Gastrocnemius medialis (tissue), 4 donors: ENCODE measurements at regions not wholly inside any gene's neighbourhood (a gene's known extent, or its start where the extent isn't known, plus 50 kb on each side); places are given as distances from the start of the nearest gene placed in this dataset.

Experiments
- POLR2A ChIP-seq, 2 donors: fragments of 450-650 bp; IDR thresholded peaks; one replicate each; pipeline ENCODE4 v1.6.1; 2017; ENCODE audit warnings: antibody characterized with exemption in 2 of 2, mild to moderate bottlenecking in 2 of 2, moderate library complexity in 2 of 2
- TF ChIP-seq, protein P1 (sequence below), 5 experiments: fragments of 450-650 bp in 3 of 5; fragments of 200-600 bp in 2 of 5; sonication (generic) in 2 of 5; IDR thresholded peaks in 4 of 5; conservative IDR thresholded peaks in 1 of 5; 1 replicate in 4 of 5; 2 replicates in 1 of 5; pipeline ENCODE4 v1.5.1; 2016 to 2019; ENCODE audit warnings: antibody characterized with exemption in 5 of 5, mild to moderate bottlenecking in 3 of 5, moderate library complexity in 3 of 5

DNA sequence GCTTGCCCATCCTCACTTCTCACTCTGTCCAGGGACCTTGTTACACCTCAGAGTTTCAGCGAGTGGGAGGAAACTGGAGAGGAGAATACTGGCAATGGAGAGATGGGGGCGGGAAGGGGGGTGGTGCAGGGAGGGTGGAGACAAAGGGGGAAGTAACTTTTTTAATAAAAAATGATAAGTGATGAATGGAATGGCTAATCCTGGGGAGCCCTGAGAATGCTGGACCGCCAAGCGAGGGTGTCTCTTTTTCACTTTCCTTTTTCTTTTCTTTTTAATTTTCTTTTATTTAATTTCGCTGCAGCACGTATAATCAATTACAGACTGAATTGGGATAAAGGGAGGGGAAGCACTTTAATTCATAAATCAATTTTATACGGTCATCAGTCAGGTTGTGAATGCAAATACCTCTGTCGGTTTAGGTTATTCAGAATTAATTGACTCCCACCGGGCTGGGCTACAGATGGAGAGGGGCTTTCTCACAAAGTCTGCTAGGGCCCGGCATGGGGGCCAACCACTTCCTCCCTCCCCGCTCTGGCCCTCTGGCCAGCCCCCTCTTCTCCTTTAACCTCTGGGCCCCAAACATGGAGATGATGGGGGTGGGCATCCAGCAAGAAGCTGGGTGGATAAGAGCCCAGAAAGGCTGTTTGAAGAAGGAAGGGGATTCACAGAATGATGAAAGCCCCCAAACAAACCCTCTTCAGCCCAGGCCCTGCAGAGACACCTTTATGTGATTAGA lies 106.8 kb upstream of the BOC start:
- TF ChIP-seq, protein P1, sequence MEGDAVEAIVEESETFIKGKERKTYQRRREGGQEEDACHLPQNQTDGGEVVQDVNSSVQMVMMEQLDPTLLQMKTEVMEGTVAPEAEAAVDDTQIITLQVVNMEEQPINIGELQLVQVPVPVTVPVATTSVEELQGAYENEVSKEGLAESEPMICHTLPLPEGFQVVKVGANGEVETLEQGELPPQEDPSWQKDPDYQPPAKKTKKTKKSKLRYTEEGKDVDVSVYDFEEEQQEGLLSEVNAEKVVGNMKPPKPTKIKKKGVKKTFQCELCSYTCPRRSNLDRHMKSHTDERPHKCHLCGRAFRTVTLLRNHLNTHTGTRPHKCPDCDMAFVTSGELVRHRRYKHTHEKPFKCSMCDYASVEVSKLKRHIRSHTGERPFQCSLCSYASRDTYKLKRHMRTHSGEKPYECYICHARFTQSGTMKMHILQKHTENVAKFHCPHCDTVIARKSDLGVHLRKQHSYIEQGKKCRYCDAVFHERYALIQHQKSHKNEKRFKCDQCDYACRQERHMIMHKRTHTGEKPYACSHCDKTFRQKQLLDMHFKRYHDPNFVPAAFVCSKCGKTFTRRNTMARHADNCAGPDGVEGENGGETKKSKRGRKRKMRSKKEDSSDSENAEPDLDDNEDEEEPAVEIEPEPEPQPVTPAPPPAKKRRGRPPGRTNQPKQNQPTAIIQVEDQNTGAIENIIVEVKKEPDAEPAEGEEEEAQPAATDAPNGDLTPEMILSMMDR (IDR thresholded peaks at IDR 0.05 in 4 of 5, conservative IDR thresholded peaks at IDR 0.05 in 1 of 5) = no peak
- TF ChIP-seq POLR2A (IDR thresholded peaks at IDR 0.05) = no peak
